Neural crest cell (in vitro differentiated cells): ENCODE measurements at regions not wholly inside any gene's neighbourhood (a gene's known extent, or its start where the extent isn't known, plus 50 kb on each side); places are given as distances from the start of the nearest gene placed in this dataset.

ENCODE experiments used
- DNase-seq: peaks from one replicate; pipeline ENCODE4 v3.0.0; 2021; ENCODE audit warnings: low read depth, mixed read lengths, low spot score
- H3K27ac Mint-ChIP-seq: one replicate; pipeline ENCODE4 v1.8.0; 2021; ENCODE audit warnings: mild to moderate bottlenecking, mixed read lengths; ENCODE audit not compliant: unreplicated experiment
- H3K27me3 Mint-ChIP-seq: 2 replicates; pipeline ENCODE4 v1.8.0; 2021; ENCODE audit warnings: low read depth, mild to moderate bottlenecking, mixed read lengths
- H3K36me3 Mint-ChIP-seq: 2 replicates; pipeline ENCODE4 v1.8.0; 2021; ENCODE audit warnings: low read depth, mild to moderate bottlenecking, mixed read lengths
- H3K4me1 Mint-ChIP-seq: 2 replicates; pipeline ENCODE4 v1.8.0; 2021; ENCODE audit warnings: mixed read lengths
- H3K4me3 Mint-ChIP-seq: one replicate; pipeline ENCODE4 v1.8.0; 2021; ENCODE audit warnings: mild to moderate bottlenecking, mixed read lengths
- H3K9me3 Mint-ChIP-seq: 2 replicates; pipeline ENCODE4 v1.8.0; 2021; ENCODE audit warnings: mixed read lengths
- TF ChIP-seq, protein P1 (sequence below): fragments of 200-600 bp; sonication (generic); conservative IDR thresholded peaks from 2 replicates; pipeline ENCODE4 v1.5.0; 2021; ENCODE audit warnings: antibody characterized with exemption, mild to moderate bottlenecking

DNA sequence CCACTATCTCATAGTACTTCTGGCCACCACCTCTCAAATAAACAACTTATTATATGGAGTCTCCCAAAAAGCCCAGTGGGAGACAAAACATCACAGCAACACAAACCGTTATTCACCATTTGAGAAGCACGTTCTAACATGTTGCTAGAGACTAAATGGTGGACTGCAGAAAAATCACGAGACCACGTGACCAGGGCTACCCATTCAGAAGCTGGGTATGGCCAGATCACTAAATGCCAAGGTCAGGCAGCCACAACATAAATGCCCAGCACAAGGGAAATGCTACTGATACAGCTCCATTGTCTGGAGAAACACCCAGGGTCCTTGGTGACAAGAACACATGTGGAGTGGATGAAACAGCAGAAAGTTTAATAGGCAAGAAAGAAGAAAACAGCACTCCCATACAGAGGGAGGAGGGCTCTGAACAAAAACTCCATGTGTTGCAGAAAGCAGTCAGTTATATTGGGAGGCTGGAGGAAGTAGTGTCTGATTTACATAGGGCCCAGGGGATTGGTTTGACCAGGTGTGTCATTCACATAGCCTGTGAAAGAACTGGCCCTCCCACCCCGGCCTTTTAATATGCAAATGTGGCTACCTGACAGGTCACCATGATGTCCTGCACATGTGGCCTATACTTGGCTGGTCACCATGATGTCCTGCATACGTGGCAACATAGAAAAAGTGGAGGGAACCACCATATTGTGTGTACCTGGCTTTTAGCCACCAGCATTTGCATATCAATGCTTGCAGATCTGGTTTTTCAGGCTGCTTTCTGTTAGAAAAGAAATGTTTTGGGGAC, 97.2 kb downstream of the TRIM36 start:
- no peaks in the 10 kb centered on the region for H3K9me3 Mint-ChIP-seq
- TF ChIP-seq, protein P1, sequence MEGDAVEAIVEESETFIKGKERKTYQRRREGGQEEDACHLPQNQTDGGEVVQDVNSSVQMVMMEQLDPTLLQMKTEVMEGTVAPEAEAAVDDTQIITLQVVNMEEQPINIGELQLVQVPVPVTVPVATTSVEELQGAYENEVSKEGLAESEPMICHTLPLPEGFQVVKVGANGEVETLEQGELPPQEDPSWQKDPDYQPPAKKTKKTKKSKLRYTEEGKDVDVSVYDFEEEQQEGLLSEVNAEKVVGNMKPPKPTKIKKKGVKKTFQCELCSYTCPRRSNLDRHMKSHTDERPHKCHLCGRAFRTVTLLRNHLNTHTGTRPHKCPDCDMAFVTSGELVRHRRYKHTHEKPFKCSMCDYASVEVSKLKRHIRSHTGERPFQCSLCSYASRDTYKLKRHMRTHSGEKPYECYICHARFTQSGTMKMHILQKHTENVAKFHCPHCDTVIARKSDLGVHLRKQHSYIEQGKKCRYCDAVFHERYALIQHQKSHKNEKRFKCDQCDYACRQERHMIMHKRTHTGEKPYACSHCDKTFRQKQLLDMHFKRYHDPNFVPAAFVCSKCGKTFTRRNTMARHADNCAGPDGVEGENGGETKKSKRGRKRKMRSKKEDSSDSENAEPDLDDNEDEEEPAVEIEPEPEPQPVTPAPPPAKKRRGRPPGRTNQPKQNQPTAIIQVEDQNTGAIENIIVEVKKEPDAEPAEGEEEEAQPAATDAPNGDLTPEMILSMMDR, result no peak
- no peaks in the 10 kb centered on the region for H3K36me3 Mint-ChIP-seq
- no peak overlapping the region for H3K27ac Mint-ChIP-seq
- H3K4me3 Mint-ChIP-seq, result no peak overlapping the region
- no peaks in the 10 kb centered on the region for H3K27me3 Mint-ChIP-seq
- DNase-seq, result no peak
- H3K4me1 Mint-ChIP-seq, result peaks cover 24% of the 10 kb centered on the region

DNA sequence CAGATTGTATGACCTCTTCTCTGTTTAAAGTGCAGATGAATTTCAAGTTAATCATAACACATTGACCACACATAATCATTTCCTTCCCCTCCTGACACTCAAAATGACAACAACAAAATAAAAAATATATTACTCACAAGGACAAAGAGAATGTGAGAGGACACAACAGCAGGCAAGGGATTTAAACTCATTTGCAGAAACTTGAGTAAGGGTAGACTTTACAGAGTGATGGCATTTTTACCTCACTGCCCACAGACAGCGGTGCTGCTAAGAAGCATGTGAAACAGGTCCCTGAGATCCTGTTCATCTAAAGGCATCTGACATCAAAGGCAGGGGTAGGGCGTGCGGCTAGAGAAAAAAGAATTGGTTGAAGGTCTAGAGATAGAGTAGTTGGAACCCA, 99.0 kb downstream of the TRIM36 start:
- Mint-ChIP-seq H3K9me3 (no peaks in the 10 kb centered on the region), H3K27ac (no peak overlapping the region), H3K4me3 (no peak overlapping the region), H3K4me1 (peaks cover 24% of the 10 kb centered on the region), H3K36me3 (no peaks in the 10 kb centered on the region), H3K27me3 (no peaks in the 10 kb centered on the region)
- TF ChIP-seq, protein P1, result no peak
- DNase-seq, result no peak

DNA sequence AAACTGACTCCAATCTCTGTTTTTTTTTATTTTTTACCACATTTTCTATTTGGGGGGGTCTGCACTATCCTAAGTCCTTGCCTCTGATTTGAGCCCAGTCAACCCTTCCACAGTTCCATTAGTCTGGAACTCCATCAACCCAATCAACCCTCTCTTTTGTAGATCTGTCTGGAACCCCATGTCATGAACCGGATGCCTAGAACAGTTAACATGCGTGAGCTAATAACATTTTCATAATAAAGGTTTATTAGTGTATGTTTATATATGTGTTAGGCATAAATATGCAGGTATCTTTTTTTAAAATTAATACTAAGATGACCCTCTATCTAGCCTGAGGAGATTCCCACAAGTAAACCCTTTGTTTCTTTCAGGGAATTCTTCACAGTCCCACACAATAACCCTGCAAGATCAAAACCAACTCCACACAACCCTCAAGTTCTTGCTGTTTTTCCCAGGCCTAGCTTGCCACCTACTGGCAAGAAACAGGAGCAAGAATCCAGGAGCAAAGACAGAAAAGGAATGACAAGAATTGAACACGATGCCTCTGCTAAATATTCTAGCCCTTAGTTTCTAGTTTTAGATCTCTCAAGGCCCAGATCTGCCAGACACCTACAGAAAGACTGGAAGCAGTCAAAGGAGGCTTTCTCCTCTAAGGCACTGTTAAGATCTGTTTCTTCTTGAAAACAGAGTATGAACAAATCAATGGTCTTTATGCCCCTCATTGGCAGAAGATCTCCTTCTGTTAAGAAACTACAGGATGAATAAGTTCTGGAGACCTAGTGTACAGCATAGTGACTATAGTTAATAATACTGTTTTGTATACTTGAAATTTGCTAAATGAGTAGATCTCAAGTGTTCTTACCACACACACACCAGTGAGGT, 100.4 kb downstream of the TRIM36 start:
- Mint-ChIP-seq H3K4me3 (no peak overlapping the region), H3K4me1 (peaks cover 19% of the 10 kb centered on the region), H3K9me3 (no peaks in the 10 kb centered on the region), H3K27ac (no peak overlapping the region), H3K36me3 (no peaks in the 10 kb centered on the region), H3K27me3 (no peaks in the 10 kb centered on the region)
- peak; percentile 39 for DNase-seq
- TF ChIP-seq, protein P1, result peak; percentile 84

DNA sequence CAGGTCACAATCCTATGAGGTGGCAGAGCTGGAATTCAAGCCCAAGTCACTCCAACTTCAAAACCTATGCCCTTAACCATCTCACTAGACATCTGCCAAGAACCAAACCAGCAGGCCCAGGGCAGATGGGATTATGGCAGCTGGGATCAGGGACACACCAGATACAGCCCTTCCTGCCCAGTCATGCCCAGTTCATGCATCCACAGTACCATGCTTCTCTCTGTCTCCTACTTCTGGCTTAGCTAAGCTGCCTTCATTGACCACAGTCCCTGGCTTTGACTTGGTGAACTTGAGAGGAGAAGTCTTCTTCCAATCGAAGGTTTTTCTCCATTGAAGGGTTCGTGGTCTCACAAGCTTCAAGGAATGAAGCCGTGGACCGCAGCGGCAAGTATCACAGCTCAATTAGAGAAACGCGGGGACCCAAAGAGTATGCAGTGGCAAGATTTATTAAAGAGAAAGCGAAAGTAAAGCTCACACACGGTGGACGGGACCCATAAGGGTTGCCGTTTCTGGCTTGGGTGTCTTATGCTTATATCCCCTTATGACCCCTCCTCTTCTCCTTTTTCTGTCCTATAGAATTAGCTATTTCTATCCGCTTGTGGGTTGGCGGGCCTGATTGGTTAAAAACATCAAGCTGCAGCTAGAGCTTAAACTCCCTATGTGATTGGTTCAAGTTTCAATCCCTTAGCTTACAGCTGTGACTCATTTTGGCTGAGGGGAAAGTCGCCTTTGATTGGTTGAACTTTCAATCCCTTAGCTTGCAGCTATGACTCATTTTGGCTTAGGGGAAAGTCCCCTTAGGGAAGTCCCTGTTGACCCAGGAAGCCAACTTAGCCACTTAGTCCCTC, 101.2 kb downstream of the TRIM36 start:
- Mint-ChIP-seq H3K4me1 (peaks cover 19% of the 10 kb centered on the region), H3K27ac (no peak overlapping the region), H3K4me3 (no peak overlapping the region), H3K9me3 (no peaks in the 10 kb centered on the region), H3K27me3 (no peaks in the 10 kb centered on the region), H3K36me3 (no peaks in the 10 kb centered on the region)
- TF ChIP-seq, protein P1, result no peak
- DNase-seq, result no peak

DNA sequence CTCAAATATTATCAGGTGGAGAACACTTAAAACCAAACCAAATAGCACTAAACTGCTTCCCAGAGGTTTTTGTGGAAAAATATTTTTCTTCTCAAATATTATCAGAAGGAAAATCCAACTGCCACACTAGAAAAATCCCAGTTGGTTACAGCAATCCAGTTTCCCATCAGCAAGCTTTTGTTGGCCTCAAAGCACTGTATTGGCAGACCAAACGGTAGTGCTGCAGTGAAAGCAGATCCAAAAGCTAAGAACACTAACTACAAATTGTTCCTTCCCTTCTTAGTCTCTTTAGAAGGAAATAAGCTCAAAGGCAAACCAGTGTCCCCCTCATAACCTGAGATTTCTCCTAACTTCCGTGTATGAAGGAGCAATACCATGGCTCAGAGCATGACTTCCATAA, 105.3 kb downstream of the TRIM36 start:
- TF ChIP-seq, protein P1, result no peak
- Mint-ChIP-seq H3K36me3 (no peaks in the 10 kb centered on the region), H3K27me3 (no peaks in the 10 kb centered on the region), H3K9me3 (no peaks in the 10 kb centered on the region), H3K27ac (no peak overlapping the region), H3K4me1 (peaks cover 4% of the 10 kb centered on the region), H3K4me3 (no peak overlapping the region)
- DNase-seq, result no peak
